Large intestine (tissue), 3 donors: ENCODE measurements at regions not wholly inside any gene's neighbourhood (a gene's known extent, or its start where the extent isn't known, plus 50 kb on each side); places are given as distances from the start of the nearest gene placed in this dataset.

Experiments used
- DNase-seq, 2 donors: peaks; one replicate each; pipeline versions ENCODE4 v3.0.0 to v3.0.0-alpha.2; 2013
- H3K27ac ChIP-seq: one replicate; pipeline ENCODE4 v1.5.1; 2013; ENCODE audit warnings: low read length
- H3K27me3 ChIP-seq: 2 replicates; pipeline ENCODE4 v1.6.1; 2013; ENCODE audit warnings: low read length; ENCODE audit not compliant: control insufficient read depth, insufficient read depth
- H3K36me3 ChIP-seq: 2 replicates; pipeline ENCODE4 v1.6.1; 2013; ENCODE audit warnings: low read length; ENCODE audit not compliant: control insufficient read depth, insufficient read depth
- H3K4me1 ChIP-seq: one replicate; pipeline ENCODE4 v1.6.1; 2013; ENCODE audit warnings: low read length; ENCODE audit not compliant: control insufficient read depth, insufficient read depth
- H3K4me3 ChIP-seq: one replicate; pipeline ENCODE4 v1.5.1; 2013; ENCODE audit warnings: low read length
- H3K9me3 ChIP-seq: one replicate; pipeline ENCODE4 v1.6.1; 2013; ENCODE audit warnings: mild to moderate bottlenecking, low read depth, low read length, moderate library complexity; ENCODE audit not compliant: control insufficient read depth
- WGBS: methylation state at CpG from one replicate; pipeline ENCODE4 v1.1.5; 2013; ENCODE audit warnings: low lambda C conversion rate; ENCODE audit not compliant: insufficient coverage; 5-methylcytosine and 5-hydroxymethylcytosine counted together

DNA sequence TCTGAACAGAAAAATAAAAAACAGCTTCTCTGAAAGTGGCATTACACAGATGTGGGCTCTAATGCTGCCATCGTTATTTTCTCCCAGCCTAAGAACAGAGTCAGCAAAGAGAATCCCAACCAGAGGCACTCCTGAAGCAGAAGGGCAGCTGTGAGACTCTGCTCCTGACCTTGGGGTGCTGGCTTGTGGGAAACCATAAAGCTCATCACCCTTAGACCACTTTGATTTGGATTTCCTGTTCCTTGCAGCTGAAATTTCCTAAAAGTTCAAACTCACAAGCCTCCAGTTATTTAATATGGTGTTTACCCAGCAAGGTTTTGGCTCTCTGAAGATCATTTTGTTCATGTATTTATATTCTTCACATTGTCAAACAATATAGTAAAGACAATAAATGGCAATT, 814.8 kb downstream of the TNS3 start:
- Histone ChIP-seq H3K4me1 (no peaks in the 10 kb centered on the region), H3K4me3 (no peak overlapping the region), H3K27ac (no peak overlapping the region), H3K36me3 (no peaks in the 10 kb centered on the region), H3K27me3 (no peaks in the 10 kb centered on the region), H3K9me3 (peaks cover 6% of the 10 kb centered on the region)
- DNase-seq: no peak
- WGBS: no CpG with 5 or more reads among the region's 1 CpG

DNA sequence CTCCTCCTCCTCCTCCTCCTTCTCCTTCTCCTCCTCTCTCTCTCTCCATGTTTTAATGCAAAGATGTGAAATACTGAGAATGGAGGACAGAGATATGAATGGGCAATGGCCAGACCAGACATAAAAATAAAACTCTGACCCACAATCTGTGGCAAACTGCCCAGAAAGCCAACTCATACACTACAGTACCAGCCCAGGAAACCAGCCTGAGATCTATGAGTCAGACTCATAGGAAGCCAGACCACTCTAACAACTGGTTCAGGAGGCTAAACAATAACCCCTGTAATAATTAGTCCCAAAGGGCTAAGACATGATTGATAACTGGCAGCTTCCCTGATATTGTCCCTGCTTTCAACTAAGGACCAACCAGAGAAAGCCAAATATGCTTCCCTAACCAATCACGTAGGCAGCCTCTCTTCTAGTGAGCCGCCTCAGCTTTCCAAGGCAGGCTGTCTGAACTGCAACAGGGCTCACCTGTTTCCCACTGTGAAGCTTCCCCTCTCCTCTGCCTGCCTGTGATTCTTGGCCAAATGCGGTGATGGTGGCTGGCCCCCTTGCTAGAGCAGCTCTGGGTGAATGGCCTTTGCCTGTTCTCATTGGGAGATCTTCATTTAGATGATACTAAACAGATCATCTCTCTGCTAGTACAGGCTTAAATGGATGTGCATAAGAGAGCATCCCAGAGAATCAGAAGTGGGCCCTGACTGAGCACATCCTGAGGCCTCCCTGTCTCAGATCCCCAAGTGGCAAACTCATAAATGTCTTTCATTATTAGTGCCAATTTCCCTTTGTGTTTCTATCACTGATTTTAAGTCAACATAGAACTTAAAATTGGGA, 817.6 kb downstream of the TNS3 start:
- no peak overlapping the region for H3K4me3 ChIP-seq
- no peak overlapping the region for H3K27ac ChIP-seq
- no peaks in the 10 kb centered on the region for H3K27me3 ChIP-seq
- H3K36me3 ChIP-seq: no peaks in the 10 kb centered on the region
- no peak for DNase-seq
- peaks cover 2% of the 10 kb centered on the region for H3K9me3 ChIP-seq
- WGBS: no CpG with 5 or more reads among the region's 3 CpGs
- H3K4me1 ChIP-seq: no peaks in the 10 kb centered on the region

- H3K4me1 ChIP-seq: no peaks in the 10 kb centered on the region
- H3K27me3 ChIP-seq: no peaks in the 10 kb centered on the region
- no CpG with 5 or more reads among the region's 3 CpGs for WGBS
- H3K36me3 ChIP-seq: no peaks in the 10 kb centered on the region
- DNase-seq: no peak
- no peaks in the 10 kb centered on the region for H3K9me3 ChIP-seq
- no peak overlapping the region for H3K27ac ChIP-seq
- no peak overlapping the region for H3K4me3 ChIP-seq
Measured at GRCh38 chr7:46763344-46763743, 818.6 kb downstream of the TNS3 start.

DNA sequence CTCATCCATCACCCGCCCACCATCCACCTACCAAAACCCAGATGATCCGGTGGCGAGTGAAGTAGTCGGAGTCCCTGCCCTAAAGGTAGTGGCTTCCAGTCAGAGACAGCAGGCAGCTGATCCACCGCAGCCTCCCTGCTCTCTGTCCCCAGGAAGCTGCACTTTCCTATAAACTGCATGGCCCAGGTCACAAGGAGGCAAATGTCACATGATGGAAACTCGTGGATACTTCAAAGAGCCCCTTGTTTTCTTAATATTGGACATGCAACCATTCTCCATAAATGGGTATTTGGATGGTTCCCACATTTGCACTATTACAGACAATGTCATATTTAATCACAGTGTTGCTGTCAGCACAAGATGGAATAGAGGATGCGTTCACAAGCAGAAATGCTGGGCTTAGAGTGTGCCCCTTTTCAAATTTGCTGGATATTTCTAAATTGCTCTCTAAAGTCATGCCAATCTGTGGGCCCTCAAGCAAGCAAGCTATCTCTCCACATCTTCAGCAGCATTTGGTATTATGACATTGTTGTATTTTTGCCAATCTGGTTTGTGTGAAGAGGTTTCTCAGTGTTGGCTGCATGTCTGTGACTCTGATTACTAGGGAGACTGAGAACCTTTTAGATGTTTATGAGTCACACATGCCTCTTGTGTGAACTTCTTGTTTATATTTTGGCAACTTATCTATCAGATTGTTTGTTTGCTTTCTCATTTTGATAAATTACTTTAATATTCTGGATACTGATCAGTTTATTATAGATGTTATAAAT, 822.0 kb downstream of the TNS3 start:
- WGBS: no CpG with 5 or more reads among the region's 7 CpGs
- no peak for DNase-seq
- Histone ChIP-seq H3K9me3 (no peaks in the 10 kb centered on the region), H3K27me3 (no peaks in the 10 kb centered on the region), H3K4me1 (no peaks in the 10 kb centered on the region), H3K36me3 (no peaks in the 10 kb centered on the region), H3K4me3 (no peak overlapping the region), H3K27ac (no peak overlapping the region)

GRCh38 chr7:46756996-46757395, 824.9 kb downstream of the TNS3 start:
- H3K27me3 ChIP-seq: no peaks in the 10 kb centered on the region
- DNase-seq: no peak
- H3K4me3 ChIP-seq: no peak overlapping the region
- no peaks in the 10 kb centered on the region for H3K4me1 ChIP-seq
- H3K9me3 ChIP-seq: no peaks in the 10 kb centered on the region
- no peak overlapping the region for H3K27ac ChIP-seq
- no peaks in the 10 kb centered on the region for H3K36me3 ChIP-seq
- WGBS: 80% methylated on average over 2 of the region's 4 CpGs

DNA sequence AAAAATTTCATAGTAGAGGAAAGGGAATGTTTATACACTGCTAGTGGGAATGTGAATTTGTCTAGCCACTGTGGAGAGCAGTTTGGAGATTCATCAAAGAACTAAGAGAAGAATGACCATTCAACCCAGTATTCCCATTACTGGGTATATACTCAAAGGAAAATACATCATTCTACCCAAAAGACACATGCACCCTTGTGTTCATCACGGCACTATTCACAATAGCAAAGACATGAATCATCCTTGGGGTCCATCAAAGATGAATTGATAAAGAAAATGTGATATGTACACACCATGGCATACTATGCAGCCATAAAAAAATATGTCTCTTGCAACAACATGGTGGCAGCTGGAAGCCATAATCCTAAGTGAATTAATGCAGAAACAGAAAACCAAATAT, 825.7 kb downstream of the TNS3 start:
- no CpG with 5 or more reads among the region's 1 CpG for WGBS
- Histone ChIP-seq H3K4me3 (no peak overlapping the region), H3K4me1 (no peaks in the 10 kb centered on the region), H3K36me3 (no peaks in the 10 kb centered on the region), H3K9me3 (no peaks in the 10 kb centered on the region), H3K27ac (no peak overlapping the region), H3K27me3 (no peaks in the 10 kb centered on the region)
- no peak for DNase-seq

DNA sequence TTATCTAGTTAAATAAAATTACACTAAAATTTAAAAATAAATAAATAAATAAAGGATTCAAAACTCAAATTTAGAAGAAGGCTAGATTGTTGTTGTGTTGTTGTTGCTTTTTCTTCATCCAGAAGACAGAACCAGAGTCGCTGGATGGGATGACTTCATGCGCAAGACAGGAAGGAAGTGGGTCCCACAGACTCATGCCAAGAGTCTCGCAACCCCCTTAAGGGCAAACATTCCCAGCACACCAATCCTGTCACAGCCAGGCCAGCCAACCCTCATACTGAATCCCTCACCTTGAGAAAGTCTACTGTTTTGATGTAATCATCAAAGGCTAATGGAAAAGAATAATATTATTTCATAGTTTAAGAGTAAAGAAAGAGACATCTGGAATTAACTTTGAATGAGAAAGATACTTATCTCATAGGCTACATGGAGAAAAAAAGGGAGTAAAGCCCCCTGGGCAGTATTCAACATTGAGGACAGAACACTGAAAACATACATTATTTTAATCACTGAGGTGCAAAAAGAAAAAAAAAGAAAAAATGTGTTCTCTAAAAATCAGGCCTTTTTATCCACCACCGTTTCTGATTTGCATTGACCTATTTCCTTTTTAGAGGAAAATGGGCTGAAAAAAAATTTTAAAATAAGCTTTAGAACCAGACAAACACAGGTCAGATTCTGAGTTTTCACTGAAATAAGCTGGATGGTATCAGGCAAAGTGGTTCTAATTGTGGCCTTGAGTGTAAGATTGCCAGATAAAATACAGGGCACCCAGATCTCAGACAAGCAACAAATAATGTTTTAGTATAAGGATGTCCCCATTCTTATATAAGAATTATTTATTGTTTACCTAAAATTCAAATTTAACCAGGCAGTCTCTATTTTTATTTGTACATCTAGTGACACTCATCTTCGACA, 826.5 kb downstream of the TNS3 start:
- no peak for DNase-seq
- H3K9me3 ChIP-seq: no peaks in the 10 kb centered on the region
- WGBS: 92% methylated on average over 2 of the region's 5 CpGs
- H3K4me3 ChIP-seq: no peak overlapping the region
- no peaks in the 10 kb centered on the region for H3K4me1 ChIP-seq
- H3K27ac ChIP-seq: no peak overlapping the region
- H3K36me3 ChIP-seq: no peaks in the 10 kb centered on the region
- no peaks in the 10 kb centered on the region for H3K27me3 ChIP-seq

DNA sequence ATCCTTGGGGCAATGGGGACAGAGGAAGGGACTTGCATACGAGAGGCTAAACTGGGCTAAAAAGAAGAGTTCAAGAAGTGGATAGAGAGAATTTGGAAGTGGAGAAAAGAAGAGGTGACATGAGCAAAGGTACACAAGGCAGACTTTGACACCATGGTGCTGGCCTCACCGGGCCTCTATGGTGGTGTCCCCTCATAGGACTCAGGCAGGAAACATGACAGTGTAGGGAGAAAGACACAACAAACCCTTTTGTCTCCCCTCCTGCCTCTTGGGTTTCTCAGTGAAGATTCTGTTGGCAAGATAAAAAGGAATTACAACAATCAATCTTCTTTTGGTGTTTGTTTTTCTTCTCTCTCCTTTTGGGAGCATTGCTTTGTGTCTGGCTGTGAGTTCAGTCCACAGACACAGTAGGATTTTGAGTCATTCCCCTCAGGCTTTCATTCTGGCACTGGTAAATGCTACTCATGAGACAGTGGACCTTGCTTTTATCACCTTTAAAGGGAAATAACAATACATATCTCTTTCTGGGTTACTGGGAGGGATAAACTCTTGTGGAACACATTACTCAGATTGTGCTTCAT, 827.7 kb downstream of the TNS3 start:
- H3K36me3 ChIP-seq: no peaks in the 10 kb centered on the region
- 91% methylated on average over 1 of the region's 2 CpGs for WGBS
- no peak overlapping the region for H3K27ac ChIP-seq
- H3K4me3 ChIP-seq: no peak overlapping the region
- H3K9me3 ChIP-seq: no peaks in the 10 kb centered on the region
- no peaks in the 10 kb centered on the region for H3K27me3 ChIP-seq
- no peak for DNase-seq
- H3K4me1 ChIP-seq: no peaks in the 10 kb centered on the region

- no CpG with 5 or more reads among the region's 2 CpGs for WGBS
- H3K36me3 ChIP-seq: no peaks in the 10 kb centered on the region
- no peak overlapping the region for H3K27ac ChIP-seq
- H3K27me3 ChIP-seq: no peaks in the 10 kb centered on the region
- no peak overlapping the region for H3K4me3 ChIP-seq
- no peaks in the 10 kb centered on the region for H3K9me3 ChIP-seq
- DNase-seq: no peak
- H3K4me1 ChIP-seq: no peaks in the 10 kb centered on the region
Measured at GRCh38 chr7:46753662-46754061, 828.2 kb downstream of the TNS3 start.

GRCh38 chr7:46752881-46753366, 829.0 kb downstream of the TNS3 start:
- Histone ChIP-seq H3K27me3 (no peaks in the 10 kb centered on the region), H3K27ac (no peak overlapping the region), H3K9me3 (no peaks in the 10 kb centered on the region), H3K4me1 (no peaks in the 10 kb centered on the region), H3K4me3 (no peak overlapping the region), H3K36me3 (no peaks in the 10 kb centered on the region)
- DNase-seq: no peak
- WGBS: 80% methylated on average over 2 of the region's 3 CpGs
